GM12875 (cell line): ENCODE measurements at regions not wholly inside any gene's neighbourhood (a gene's known extent, or its start where the extent isn't known, plus 50 kb on each side); places are given as distances from the start of the nearest gene placed in this dataset.

ENCODE experiments used
- H3K4me3 ChIP-seq: one replicate; pipeline ENCODE4 v1.5.1; 2011; ENCODE audit warnings: low read depth, low read length, control low read depth
- TF ChIP-seq, protein P1 (sequence below): IDR thresholded peaks from 2 replicates; pipeline ENCODE4 v1.5.1; 2011; ENCODE audit warnings: low read depth, mild to moderate bottlenecking, control low read depth, inconsistent platforms, low read length, moderate library complexity, borderline replicate concordance; ENCODE audit not compliant: insufficient read depth

GRCh38 chr2:175518206-175518605 lies 336.7 kb upstream of the ATP5MC3 start:
- TF ChIP-seq, protein P1, sequence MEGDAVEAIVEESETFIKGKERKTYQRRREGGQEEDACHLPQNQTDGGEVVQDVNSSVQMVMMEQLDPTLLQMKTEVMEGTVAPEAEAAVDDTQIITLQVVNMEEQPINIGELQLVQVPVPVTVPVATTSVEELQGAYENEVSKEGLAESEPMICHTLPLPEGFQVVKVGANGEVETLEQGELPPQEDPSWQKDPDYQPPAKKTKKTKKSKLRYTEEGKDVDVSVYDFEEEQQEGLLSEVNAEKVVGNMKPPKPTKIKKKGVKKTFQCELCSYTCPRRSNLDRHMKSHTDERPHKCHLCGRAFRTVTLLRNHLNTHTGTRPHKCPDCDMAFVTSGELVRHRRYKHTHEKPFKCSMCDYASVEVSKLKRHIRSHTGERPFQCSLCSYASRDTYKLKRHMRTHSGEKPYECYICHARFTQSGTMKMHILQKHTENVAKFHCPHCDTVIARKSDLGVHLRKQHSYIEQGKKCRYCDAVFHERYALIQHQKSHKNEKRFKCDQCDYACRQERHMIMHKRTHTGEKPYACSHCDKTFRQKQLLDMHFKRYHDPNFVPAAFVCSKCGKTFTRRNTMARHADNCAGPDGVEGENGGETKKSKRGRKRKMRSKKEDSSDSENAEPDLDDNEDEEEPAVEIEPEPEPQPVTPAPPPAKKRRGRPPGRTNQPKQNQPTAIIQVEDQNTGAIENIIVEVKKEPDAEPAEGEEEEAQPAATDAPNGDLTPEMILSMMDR, result no peak
- H3K4me3 ChIP-seq, result no peak overlapping the region

DNA sequence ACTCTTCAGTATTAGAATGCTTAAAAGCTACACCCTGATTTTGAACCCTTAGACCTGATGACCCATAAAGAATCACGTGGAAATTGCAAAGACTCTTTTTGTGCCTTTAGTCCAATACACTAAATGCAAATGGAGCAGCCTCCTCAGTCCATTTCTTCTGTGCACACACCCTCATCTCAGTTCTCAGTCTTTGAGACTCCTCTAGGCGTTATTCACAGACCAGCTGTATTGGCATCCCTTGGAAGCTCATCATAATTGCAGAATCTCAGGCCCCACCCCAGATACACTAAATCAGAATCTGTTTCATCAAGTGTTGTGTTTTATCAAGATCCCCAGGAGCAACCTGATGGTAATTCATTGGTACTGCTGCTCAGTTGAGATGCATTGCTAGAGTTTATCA lies 335.0 kb upstream of the ATP5MC3 start:
- TF ChIP-seq, protein P1, result no peak
- no peak overlapping the region for H3K4me3 ChIP-seq

- H3K4me3 ChIP-seq, result no peak overlapping the region
- TF ChIP-seq, protein P1, result no peak
These were observed 318.7 kb upstream of the ATP5MC3 start for GRCh38 chr2:175500255-175500654.

DNA sequence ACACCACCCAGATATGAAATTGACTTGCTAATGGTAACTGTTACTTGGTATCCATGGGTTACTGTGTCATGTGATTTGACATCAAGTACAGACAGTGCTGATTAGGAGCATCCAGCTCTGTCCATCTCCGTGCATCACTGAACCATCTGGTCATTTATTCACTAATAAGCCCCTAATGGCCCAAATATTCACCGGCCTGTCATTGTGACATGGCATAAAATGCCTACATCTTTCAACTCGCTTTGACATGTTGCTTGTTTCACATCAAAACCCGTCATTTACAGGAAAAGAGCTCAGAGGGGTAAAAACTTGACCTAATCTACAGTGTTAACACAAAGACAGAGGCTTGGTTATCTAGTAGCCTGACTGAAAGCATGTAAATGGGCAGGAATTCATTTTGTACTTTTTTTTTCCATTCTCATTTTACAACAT lies 308.9 kb upstream of the ATP5MC3 start:
- TF ChIP-seq, protein P1, result no peak
- H3K4me3 ChIP-seq, result no peak overlapping the region

DNA sequence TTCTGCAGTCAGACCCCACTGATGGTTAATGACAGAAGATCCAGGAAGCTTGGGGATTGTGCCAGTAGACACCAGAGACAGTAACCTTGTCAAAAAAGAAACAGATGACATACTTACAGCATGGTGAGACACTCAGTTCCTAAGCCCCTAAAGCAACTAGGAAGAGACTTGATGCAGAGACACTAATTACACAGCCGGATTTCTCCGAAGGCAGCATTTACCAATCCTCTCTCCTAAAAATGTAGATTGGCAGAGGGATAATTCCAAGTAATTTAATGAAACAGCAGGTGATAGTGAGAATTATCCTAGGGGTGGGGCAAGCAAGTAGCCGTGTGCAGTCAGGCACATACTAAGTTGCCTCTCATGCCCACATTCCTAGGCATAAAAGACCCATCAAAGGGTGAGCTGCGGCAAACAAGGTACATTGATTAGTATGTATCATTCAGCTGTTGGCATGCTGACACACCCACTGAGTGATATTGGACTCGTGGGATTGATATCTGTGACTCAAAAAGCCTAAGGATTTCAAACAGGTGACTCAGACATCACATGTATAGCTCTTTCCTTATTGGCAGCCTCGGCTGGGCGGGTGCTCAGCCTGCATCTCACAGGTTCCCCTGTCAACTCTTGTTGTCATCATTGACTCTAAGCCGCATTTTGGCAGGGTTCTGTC lies 296.7 kb upstream of the ATP5MC3 start:
- TF ChIP-seq, protein P1, result no peak
- H3K4me3 ChIP-seq, result no peak overlapping the region

GRCh38 chr2:175476948-175477347 lies 295.4 kb upstream of the ATP5MC3 start:
- TF ChIP-seq, protein P1, result no peak
- no peak overlapping the region for H3K4me3 ChIP-seq

DNA sequence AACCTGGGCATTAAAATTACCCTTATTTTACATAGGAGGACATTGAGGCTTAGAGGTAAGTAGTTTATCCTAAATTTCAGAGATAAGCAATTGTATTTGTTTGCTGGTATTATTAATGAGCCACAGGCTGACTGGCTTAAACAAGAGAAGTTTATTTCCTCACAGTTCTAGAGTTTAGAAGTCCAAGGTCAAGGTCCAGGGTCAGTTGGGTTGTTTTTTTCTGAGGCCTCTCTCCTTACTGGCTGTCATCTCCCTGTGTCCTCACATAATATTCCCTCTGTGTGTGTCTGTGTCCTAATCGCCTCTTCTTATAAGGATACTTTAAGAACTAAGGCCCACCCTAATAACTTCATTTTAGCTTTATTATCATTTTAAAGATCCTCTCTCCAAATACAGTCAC lies 294.9 kb upstream of the ATP5MC3 start:
- H3K4me3 ChIP-seq, result no peak overlapping the region
- TF ChIP-seq, protein P1, result no peak
